HL-60 (cell line): ENCODE measurements at regions not wholly inside any gene's neighbourhood (a gene's known extent, or its start where the extent isn't known, plus 50 kb on each side); places are given as distances from the start of the nearest gene placed in this dataset.

Experiments used
- CTCF ChIP-seq: IDR thresholded peaks from one replicate; pipeline ENCODE4 v1.5.1; 2011; ENCODE audit warnings: low read length, control low read depth, inconsistent platforms; ENCODE audit not compliant: insufficient read depth
- SPI1 ChIP-seq: IDR thresholded peaks from 2 replicates; pipeline ENCODE4 v1.6.1; 2012; ENCODE audit warnings: low read depth, mild to moderate bottlenecking, borderline replicate concordance

GRCh38 chr11:107196732-107197131 lies 178.5 kb upstream of the GUCY1A2 start:
- TF ChIP-seq CTCF (no peak), SPI1 (no peak)
